ENCODE measurements at regions not wholly inside any gene's neighbourhood (a gene's known extent, or its start where the extent isn't known, plus 50 kb on each side); places are given as distances from the start of the nearest gene placed in this dataset.

DNA sequence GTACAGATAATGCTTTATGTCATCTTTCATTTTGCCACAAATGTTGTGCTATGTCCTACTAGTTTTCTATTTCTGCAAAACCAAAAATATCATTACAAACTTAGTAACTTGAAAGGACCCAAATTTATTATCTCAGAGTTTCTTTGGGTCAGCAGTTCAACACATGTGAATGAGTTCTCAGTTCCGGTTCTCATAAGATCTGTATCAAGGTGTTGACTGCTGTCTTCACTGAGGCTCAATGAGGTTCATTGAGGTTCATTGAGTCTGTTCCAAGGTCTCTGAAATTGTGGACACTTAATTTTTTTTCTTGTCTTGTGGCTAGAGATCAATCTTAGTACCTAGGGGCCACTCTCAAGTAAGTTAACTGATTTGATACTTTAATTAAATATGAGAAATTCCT is 525.1 kb upstream of the BRINP3 start:
- TF ChIP-seq POLR2AphosphoS5 (IDR thresholded peaks at IDR 0.05; ENCODE audit: borderline replicate concordance, low read depth, low read length) (no peak), EZH2 (IDR thresholded peaks at IDR 0.05) (no peak), FOXP2 (optimal IDR thresholded peaks at IDR 0.05; ENCODE audit: control extremely low read depth, extremely low read length, insufficient read depth) (no peak)
